Mucosa of gallbladder (tissue), 1 donor: ENCODE measurements at regions not wholly inside any gene's neighbourhood (a gene's known extent, or its start where the extent isn't known, plus 50 kb on each side); places are given as distances from the start of the nearest gene placed in this dataset.

ENCODE experiments used
- DNase-seq: peaks from one replicate; pipeline ENCODE4 v3.0.0-alpha.2; 2020; ENCODE audit warnings: low spot score
- donor health status: DM: no; HTN: no; CAD: no.

DNA sequence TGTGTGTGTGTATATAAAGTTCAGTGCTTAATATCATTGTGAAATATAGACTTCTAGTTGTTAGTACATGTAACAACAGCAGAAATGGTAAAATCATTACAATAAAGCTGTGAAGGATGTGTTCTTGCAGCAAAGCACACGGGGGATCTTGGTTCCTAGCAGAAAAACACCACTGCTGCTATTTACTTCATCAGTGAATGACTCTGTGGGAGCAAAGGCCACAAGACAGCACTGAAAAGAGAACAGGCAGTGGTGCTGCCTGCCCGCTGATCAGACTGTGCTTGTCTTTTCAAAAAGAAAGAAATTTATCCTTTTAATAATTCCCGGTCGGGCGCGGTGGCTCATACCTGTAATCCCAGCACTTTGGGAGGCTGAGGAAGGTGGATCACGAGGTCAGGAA lies 689.9 kb upstream of the CITED2 start:
- no peak for DNase-seq

GRCh38 chr6:140063021-140063399 lies 688.6 kb upstream of the CITED2 start:
- DNase-seq: no peak

GRCh38 chr6:140062043-140063020 lies 687.9 kb upstream of the CITED2 start:
- DNase-seq: peak; percentile 37

- no peak for DNase-seq
These were observed 686.9 kb upstream of the CITED2 start for GRCh38 chr6:140061110-140062042.

DNA sequence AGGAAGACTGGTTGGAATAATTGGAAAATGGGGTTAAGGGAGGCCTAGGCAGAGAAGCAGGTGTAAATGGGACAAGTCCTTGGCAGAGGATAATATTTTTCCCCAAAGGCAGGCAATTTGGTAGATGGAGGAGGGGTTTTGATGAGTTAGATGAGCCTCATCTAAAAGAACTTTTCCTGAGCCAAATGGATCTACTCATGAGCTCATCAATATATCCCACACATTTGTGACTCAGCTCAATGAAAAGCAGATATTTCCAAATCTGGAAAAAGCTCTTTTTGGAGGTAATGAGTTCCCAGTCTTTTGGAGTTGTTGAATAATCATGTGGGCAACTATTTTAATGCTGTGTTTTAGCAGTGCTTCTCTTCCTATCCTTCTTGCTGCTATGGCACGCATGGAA lies 685.5 kb upstream of the CITED2 start:
- no peak for DNase-seq

- no peak for DNase-seq
These were observed 684.4 kb upstream of the CITED2 start for GRCh38 chr6:140058863-140059262.

DNA sequence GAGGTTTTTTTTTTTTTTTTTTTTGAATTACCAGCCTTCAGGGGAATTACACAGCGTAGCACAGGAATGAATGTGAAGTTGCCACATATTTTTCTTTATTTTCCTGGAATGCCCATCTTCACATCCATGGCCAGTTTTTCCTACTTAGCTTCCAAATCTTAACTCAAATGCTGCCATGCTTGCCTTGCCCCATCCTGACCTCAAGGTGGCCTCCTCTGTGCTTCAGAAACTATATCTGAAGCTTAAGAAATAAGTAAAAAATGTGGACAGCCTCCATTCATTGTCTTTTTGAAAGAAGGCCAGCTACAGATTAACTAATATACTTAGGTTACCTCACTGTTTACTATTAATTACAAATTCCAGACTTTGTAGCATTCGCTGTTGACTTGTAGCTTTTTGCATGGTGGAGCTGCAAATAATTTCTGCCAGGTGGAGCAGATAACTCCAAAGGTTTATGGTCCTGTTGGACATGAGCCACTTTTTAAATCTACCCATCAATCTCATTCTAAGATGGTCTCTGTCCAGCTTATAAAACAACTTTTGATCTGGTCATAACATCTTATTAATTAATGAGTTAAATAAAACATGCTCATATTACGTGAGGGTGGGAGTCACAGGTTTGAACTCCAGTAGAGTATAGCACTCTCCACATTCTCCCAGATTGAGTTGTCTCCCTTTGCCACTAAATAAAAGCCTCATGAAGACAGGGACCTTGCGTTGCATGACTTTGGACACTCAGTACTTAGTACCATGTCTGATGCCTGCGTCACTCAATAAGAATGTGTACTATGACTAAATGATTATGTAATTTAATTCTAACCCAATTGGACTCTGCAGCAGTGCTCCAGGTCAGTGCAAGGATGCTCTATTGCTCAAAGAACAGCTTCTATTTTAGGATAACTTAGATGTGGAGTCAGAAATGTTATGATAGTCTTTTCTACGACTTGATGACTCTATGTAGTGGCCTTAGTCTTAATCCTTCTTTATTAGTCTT lies 678.6 kb upstream of the CITED2 start:
- DNase-seq: no peak

- no peak for DNase-seq
These were observed 677.4 kb upstream of the CITED2 start for GRCh38 chr6:140051521-140052512.

DNA sequence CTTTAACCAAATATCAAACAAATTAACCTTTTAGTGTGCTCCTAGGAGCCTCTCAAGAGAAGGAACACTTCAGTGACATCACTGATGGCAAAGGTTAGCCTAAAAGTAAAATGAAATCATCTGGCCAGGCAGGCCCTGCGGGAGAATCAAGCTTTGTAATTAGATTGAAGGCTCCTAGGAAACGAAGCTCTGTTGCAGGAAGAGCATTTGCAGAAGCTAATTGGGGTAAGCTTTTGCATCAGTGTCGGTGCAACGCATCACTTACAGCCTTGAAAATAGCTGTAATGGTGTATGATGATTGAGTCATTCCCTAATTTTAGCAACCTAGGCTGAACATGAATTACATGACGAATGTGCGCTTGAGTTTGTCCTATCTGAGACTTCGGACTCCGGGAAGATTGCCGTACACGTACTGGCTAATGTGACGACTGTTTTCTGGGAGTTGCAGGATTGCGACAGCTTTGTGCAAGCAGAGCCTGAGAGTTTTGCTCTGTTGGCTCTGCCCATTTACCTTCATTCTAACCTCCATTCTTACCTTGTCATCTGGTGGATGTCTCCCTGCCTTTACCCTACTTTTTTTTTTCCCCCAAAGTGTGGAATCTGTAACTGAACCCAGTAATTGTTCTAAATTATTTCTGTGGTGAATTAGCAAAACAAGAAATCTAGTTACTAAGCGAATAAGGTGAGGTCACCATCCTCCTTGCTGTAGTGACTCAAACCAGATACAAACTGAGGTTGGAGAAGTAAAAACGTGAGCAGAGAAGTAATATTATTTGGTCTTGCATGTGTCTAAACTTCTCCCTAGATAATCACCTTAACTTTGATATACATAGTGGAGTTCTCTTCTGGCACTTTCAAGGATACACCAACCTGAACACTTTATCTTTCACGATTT lies 675.9 kb upstream of the CITED2 start:
- no peak for DNase-seq

DNA sequence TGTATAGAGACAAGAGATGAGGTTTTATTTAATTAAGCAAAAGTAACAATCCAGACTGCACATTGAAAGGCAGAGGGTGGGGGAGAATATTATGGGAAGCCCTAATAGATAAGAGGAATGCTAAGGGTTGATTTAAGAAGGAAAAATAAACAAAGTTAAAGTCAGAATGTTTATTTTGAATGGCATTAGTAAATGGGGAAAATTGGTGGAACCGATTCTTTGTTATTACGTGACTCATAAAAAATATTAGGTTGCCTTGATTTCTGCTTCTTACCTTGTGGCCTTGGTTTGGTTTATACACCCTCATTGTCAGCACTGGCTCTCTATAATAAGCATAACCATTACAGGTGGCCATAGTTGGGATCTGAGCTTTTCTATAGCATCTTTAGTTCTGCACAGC lies 674.8 kb upstream of the CITED2 start:
- no peak for DNase-seq

DNA sequence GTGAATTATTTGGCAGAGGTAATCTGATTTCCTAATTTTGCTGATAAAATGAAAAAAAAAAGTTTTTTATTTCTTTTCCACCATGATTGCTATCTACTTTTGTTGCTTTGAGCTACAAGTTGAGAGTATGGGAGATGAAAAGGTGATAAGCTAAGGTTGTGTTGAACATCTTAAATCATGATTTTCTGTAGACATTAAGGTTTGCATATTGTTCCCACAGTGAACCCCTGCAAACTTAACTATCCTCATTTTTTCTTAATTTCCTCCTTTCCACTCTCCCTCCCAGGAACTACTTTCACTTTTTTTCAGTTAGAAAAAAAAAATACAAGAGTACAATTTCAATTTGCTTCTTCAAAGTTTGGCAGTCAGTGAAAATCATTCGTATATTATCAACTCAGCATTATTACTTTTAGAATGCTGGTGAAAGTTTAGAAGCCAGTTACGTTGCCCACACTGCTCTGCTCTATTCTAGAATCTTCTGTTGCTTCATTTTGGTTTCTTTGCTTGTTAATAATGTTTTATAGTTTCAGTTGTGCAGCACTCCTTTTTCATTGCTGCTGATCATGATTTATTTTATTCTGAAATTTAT lies 673.8 kb upstream of the CITED2 start:
- DNase-seq: no peak

DNA sequence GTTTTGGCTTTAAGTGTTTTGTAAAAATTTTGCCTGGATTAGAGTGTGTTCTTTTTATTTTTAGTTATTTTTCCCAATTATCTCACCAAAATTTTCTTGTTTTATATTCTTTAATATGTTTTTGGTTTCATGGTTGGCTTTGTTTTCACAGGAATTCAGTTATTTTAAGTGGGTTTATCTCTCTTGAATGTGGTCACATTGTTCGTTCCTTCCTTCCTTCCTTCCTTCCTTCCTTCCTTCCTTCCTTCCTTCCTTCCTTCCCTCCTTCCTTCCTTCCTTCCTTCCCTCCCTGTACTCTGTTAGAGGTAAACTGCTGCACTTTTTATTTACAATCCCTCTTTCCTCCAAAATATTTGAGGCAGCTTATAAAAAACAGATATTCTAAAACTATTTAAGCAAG lies 672.9 kb upstream of the CITED2 start:
- no peak for DNase-seq

- no peak for DNase-seq
These were observed 671.7 kb upstream of the CITED2 start for GRCh38 chr6:140046016-140046632.

DNA sequence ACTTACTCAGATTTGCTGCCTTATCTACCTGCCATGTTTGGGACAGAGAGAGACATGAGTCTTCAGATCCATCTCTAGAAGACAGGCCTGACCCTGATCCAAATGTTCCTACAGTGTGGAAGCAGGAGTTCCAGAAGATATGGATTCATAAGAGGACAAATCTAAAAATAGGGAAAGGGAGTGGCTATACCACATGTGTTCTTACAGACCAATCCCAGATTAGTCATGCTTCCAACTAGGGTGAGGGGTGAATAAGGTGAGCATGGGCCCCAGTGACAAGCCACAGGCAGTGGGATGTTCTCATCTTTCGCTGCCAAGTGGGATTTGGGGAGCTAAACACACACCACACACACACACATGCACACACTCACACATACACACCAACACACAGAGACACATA lies 670.7 kb upstream of the CITED2 start:
- DNase-seq: no peak

GRCh38 chr6:140044626-140045025 lies 670.2 kb upstream of the CITED2 start:
- DNase-seq: no peak

- DNase-seq: no peak
These were observed 669.4 kb upstream of the CITED2 start for GRCh38 chr6:140043762-140044378.

- no peak for DNase-seq
These were observed 668.9 kb upstream of the CITED2 start for GRCh38 chr6:140043357-140043756.
